HL-60 (cell line): ENCODE measurements at regions not wholly inside any gene's neighbourhood (a gene's known extent, or its start where the extent isn't known, plus 50 kb on each side); places are given as distances from the start of the nearest gene placed in this dataset.

Experiments
- DNase-seq, 2 experiments: peaks; one replicate each; pipeline ENCODE4 v3.0.0-alpha.2; 2010 to 2020; ENCODE audit warnings: low read depth in 1 of 2, low spot score in 1 of 2
- H3K27ac ChIP-seq: fragments of 250-450 bp; sonication (Bioruptor Pico); replicated peaks from 2 replicates; pipeline ENCODE4 v1.5.1; 2020; ENCODE audit warnings: mild to moderate bottlenecking, moderate library complexity
- H3K27me3 ChIP-seq: fragments of 250-450 bp; sonication (Bioruptor Pico); 2 replicates; pipeline ENCODE4 v1.5.1; 2021; ENCODE audit warnings: mild to moderate bottlenecking, moderate library complexity; ENCODE audit not compliant: insufficient read depth, poor library complexity, severe bottlenecking
- H3K4me3 ChIP-seq: replicated peaks from 2 replicates; pipeline ENCODE4 v1.5.1; 2011; ENCODE audit warnings: mild to moderate bottlenecking, control low read depth, low read length; ENCODE audit not compliant: insufficient read depth
- CTCF ChIP-seq: IDR thresholded peaks from one replicate; pipeline ENCODE4 v1.5.1; 2011; ENCODE audit warnings: low read length, control low read depth, inconsistent platforms; ENCODE audit not compliant: insufficient read depth
- GABPA ChIP-seq: IDR thresholded peaks from 2 replicates; pipeline ENCODE4 v1.6.1; 2012; ENCODE audit warnings: low read depth
- POLR2AphosphoS5 ChIP-seq: IDR thresholded peaks from 2 replicates; pipeline ENCODE4 v1.6.1; 2012; ENCODE audit warnings: low read depth
- REST ChIP-seq: IDR thresholded peaks from 2 replicates; pipeline ENCODE4 v1.6.1; 2012; ENCODE audit warnings: low read depth; ENCODE audit not compliant: insufficient replicate concordance
- SPI1 ChIP-seq: IDR thresholded peaks from 2 replicates; pipeline ENCODE4 v1.6.1; 2012; ENCODE audit warnings: low read depth, mild to moderate bottlenecking, borderline replicate concordance

- no peaks in the 10 kb centered on the region for H3K27me3 ChIP-seq
- no peak overlapping the region for H3K27ac ChIP-seq
- DNase-seq, result no peak
- H3K4me3 ChIP-seq, result no peak overlapping the region
- TF ChIP-seq POLR2AphosphoS5 (no peak), REST (no peak), CTCF (no peak), GABPA (no peak)
Observed at GRCh38 chr2:52895726-52896340, 871.8 kb upstream of the CHAC2 start.

GRCh38 chr2:52886556-52886955 lies 881.0 kb upstream of the CHAC2 start:
- no peak for DNase-seq
- TF ChIP-seq GABPA (no peak), CTCF (no peak), SPI1 (no peak), POLR2AphosphoS5 (no peak), REST (no peak)
- Histone ChIP-seq H3K27me3 (no peaks in the 10 kb centered on the region), H3K27ac (no peak overlapping the region), H3K4me3 (no peak overlapping the region)

GRCh38 chr2:52884761-52885352 lies 882.7 kb upstream of the CHAC2 start:
- Histone ChIP-seq H3K27me3 (no peaks in the 10 kb centered on the region), H3K4me3 (no peak overlapping the region), H3K27ac (no peak overlapping the region)
- no peak for DNase-seq
- no peak for TF ChIP-seq REST
- TF ChIP-seq SPI1, result no peak
- TF ChIP-seq GABPA, result no peak
- TF ChIP-seq POLR2AphosphoS5, result no peak
- TF ChIP-seq CTCF, result no peak
